H1 (cell line): ENCODE measurements at regions not wholly inside any gene's neighbourhood (a gene's known extent, or its start where the extent isn't known, plus 50 kb on each side); places are given as distances from the start of the nearest gene placed in this dataset.

ENCODE experiments used
- BACH1 ChIP-seq: IDR thresholded peaks from 2 replicates; pipeline ENCODE4 v1.6.1; 2012; ENCODE audit warnings: low read length, improper control_type of control experiment
- CHD7 ChIP-seq: fragments of 300-600 bp; sonication (generic); IDR thresholded peaks from 2 replicates; pipeline ENCODE4 v1.7.1; 2012; ENCODE audit warnings: low read length, moderate library complexity, mild to moderate bottlenecking, inconsistent platforms; ENCODE audit not compliant: insufficient replicate concordance
- EGR1 ChIP-seq: IDR thresholded peaks from 2 replicates; pipeline ENCODE4 v1.6.1; 2011; ENCODE audit warnings: low read depth, low read length, borderline replicate concordance
- KDM1A ChIP-seq: fragments of 200-600, 300-600 bp; sonication (generic); IDR thresholded peaks from 2 replicates; pipeline ENCODE4 v1.7.1; 2016; ENCODE audit warnings: mild to moderate bottlenecking, low read length, borderline replicate concordance
- MAFK ChIP-seq: IDR thresholded peaks from 2 replicates; pipeline ENCODE4 v1.6.1; 2012; ENCODE audit warnings: low read depth, mild to moderate bottlenecking, improper control_type of control experiment, low read length
- NANOG ChIP-seq: IDR thresholded peaks from 2 replicates; pipeline ENCODE4 v1.6.1; 2011; ENCODE audit warnings: low read length, low read depth, mild to moderate bottlenecking, inconsistent platforms; ENCODE audit not compliant: insufficient read depth, poor library complexity, severe bottlenecking
- TAF7 ChIP-seq: optimal IDR thresholded peaks from 2 replicates; pipeline ENCODE3; 2011; ENCODE audit warnings: low read depth, mild to moderate bottlenecking, inconsistent platforms, low read length, moderate library complexity, borderline replicate concordance

- no peak for TF ChIP-seq CHD7
- TF ChIP-seq TAF7: no peak
- no peak for TF ChIP-seq MAFK
- TF ChIP-seq KDM1A: no peak
- TF ChIP-seq EGR1: no peak
- TF ChIP-seq BACH1: no peak
- TF ChIP-seq NANOG: no peak
Measured at GRCh38 chr5:174877987-174878386, 153.6 kb downstream of the MSX2 start (continued).
